GM12878 (cell line): ENCODE measurements at regions not wholly inside any gene's neighbourhood (a gene's known extent, or its start where the extent isn't known, plus 50 kb on each side); places are given as distances from the start of the nearest gene placed in this dataset.

ENCODE experiments used
- ATAC-seq: fragments of 200-7000 bp; cut with Tn5 transposase; 3 replicates; pipeline ENCODE4 v1.9.1; 2020; ENCODE audit warnings: mild to moderate bottlenecking, moderate library complexity
- BruUV-seq: library from RNA; stranded (reverse); fragments of 400-500 nt; replicated peaks from 2 replicates; lab custom pipeline; 2021; lab: Mats Ljungman, UMichigan
- CTCF ChIA-PET: fragments of 300-600 bp; sonication (Branson Sonifier 250); formaldehyde crosslinking; extraction: SDS; loops from one replicate; lab custom pipeline; 2021; ENCODE audit warnings: inconsistent platforms; lab: Yijun Ruan, JAX
- POLR2A ChIA-PET: fragments of 350-600 bp; formaldehyde crosslinking; extraction: SDS; loops from one replicate; lab custom pipeline; 2021; ENCODE audit warnings: inconsistent platforms; lab: Charles Lee
- RAD21 ChIA-PET: fragments of 300-600 bp; sonication (Branson Sonifier 250); formaldehyde crosslinking; loops from one replicate; lab custom pipeline; 2023; ENCODE audit warnings: antibody characterized with exemption; ENCODE audit not compliant: unreplicated experiment; lab: Charles Lee
- SMC1A ChIA-PET: fragments of 300-600 bp; sonication (Branson Sonifier 250); formaldehyde crosslinking; loops from one replicate; lab custom pipeline; 2023; ENCODE audit not compliant: unreplicated experiment, uncharacterized antibody; lab: Charles Lee
- DNase-seq: peaks from one replicate; pipeline ENCODE4 v3.0.0-alpha.2; 2011; ENCODE audit warnings: low read depth, low spot score
- FAIRE-seq: peaks from 3 replicates; lab custom pipeline; 2011; peaks lifted over from hg19 to GRCh38; lab: Jason Lieb, UNC
- H2AFZ ChIP-seq: 2 replicates; pipeline ENCODE4 v1.6.0; 2011; ENCODE audit warnings: low read depth, low read length, control low read depth; ENCODE audit not compliant: control insufficient read depth
- H3K27ac ChIP-seq: 2 replicates; pipeline ENCODE4 v1.5.1; 2011; ENCODE audit warnings: control low read depth; ENCODE audit not compliant: control insufficient read depth, insufficient read depth
- H3K27me3 ChIP-seq, 2 experiments: replicated peaks in 1 of 2; 2 replicates each; pipeline versions ENCODE4 v1.6.0 to v1.6.1; 2011; ENCODE audit warnings: low read length in 1 of 2; ENCODE audit not compliant: control insufficient read depth in 2 of 2, insufficient read depth in 2 of 2
- H3K36me3 ChIP-seq, 2 experiments: 2 replicates each; pipeline ENCODE4 v1.5.1; 2011; ENCODE audit warnings: low read length in 1 of 2; ENCODE audit not compliant: control insufficient read depth in 2 of 2, insufficient read depth in 2 of 2
- H3K4me1 ChIP-seq: 2 replicates; pipeline ENCODE4 v1.6.1; 2011; ENCODE audit warnings: mild to moderate bottlenecking, low read length, moderate library complexity, mixed read lengths; ENCODE audit not compliant: control insufficient read depth, insufficient read depth
- H3K4me2 ChIP-seq: 2 replicates; pipeline ENCODE4 v1.6.0; 2011; ENCODE audit warnings: control low read depth; ENCODE audit not compliant: control insufficient read depth, insufficient read depth
- H3K4me3 ChIP-seq: fragments of 200-600 bp; sonication (generic); 2 replicates; pipeline ENCODE4 v1.5.1; 2016
- H3K79me2 ChIP-seq: 2 replicates; pipeline ENCODE4 v1.6.0; 2011; ENCODE audit warnings: low read length; ENCODE audit not compliant: control insufficient read depth, insufficient read depth
- H3K9ac ChIP-seq: 2 replicates; pipeline ENCODE4 v1.8.0; 2011; ENCODE audit warnings: low read length, control low read depth, mixed read lengths; ENCODE audit not compliant: control insufficient read depth, insufficient read depth
- H3K9me3 ChIP-seq: replicated peaks from 3 replicates; pipeline ENCODE4 v1.5.1; 2011; ENCODE audit warnings: mild to moderate bottlenecking, low read length; ENCODE audit not compliant: control insufficient read depth, insufficient read depth
- H4K20me1 ChIP-seq: 2 replicates; pipeline ENCODE4 v1.6.0; 2011; ENCODE audit not compliant: control insufficient read depth, insufficient read depth
- IRF4 ChIP-seq: IDR thresholded peaks from 2 replicates; pipeline ENCODE4 v1.6.1; 2011; ENCODE audit warnings: low read depth, low read length
- NKRF ChIP-seq: fragments of 450-650 bp; conservative IDR thresholded peaks from 2 replicates; pipeline ENCODE4 v1.6.1; 2017; ENCODE audit warnings: mild to moderate bottlenecking, moderate library complexity
- SUPT20H ChIP-seq: IDR thresholded peaks from 2 replicates; pipeline ENCODE4 v1.6.1; 2011; ENCODE audit warnings: low read depth, mild to moderate bottlenecking, low read length, moderate library complexity, borderline replicate concordance; ENCODE audit not compliant: control insufficient read depth
- SUZ12 ChIP-seq: fragments of 200-600 bp; sonication (generic); IDR thresholded peaks from one replicate; pipeline ENCODE4 v1.6.1; 2018; ENCODE audit warnings: antibody characterized with exemption, mild to moderate bottlenecking; ENCODE audit not compliant: unreplicated experiment
- ZNF687 ChIP-seq: fragments of 450-650 bp; IDR thresholded peaks from 2 replicates; pipeline ENCODE4 v1.6.1; 2017; ENCODE audit warnings: mild to moderate bottlenecking, moderate library complexity
- WGBS: methylation state at CpG from one replicate; pipeline ENCODE4 v1.1.6; 2016; ENCODE audit warnings: low lambda C conversion rate; ENCODE audit not compliant: insufficient replicate concordance, insufficient coverage; ENCODE audit errors: missing lambda C conversion rate; 5-methylcytosine and 5-hydroxymethylcytosine counted together
- in situ Hi-C: fragments of 300-500 bp; cut with MboI; formaldehyde crosslinking; loops from 9 replicates; pipeline ENCODE4 v1.14.3; 2018; ENCODE audit warnings: mixed read lengths
- intact Hi-C: fragments of 100-400 bp; cut with micrococcal nuclease; formaldehyde crosslinking; loops from one replicate; pipeline ENCODE4 v1.14.2; 2022; ENCODE audit not compliant: unreplicated experiment

- TF ChIP-seq ZNF687 (no peak), NKRF (no peak)
These were observed 199.0 kb downstream of the ENGASE start (continued) for GRCh38 chr17:79273660-79274059.

- intact Hi-C loops: no loop called here
- ATAC-seq: no peak
- no peak for DNase-seq
- Histone ChIP-seq H3K9ac (no peak overlapping the region), H3K4me1 (no peaks in the 10 kb centered on the region), H3K27me3 (peaks cover 0 to 5% of the 10 kb centered on the region in 2 experiments; a peak in 3 of 4 replicates), H3K36me3 (no peaks in the 10 kb centered on the region), H3K9me3 (no peaks in the 10 kb centered on the region), H3K27ac (no peak overlapping the region), H2AFZ (no peak overlapping the region), H3K79me2 (no peaks in the 10 kb centered on the region), H3K4me3 (no peak overlapping the region), H3K4me2 (no peak overlapping the region), H4K20me1 (no peaks in the 10 kb centered on the region)
- no TSS peak for BruUV-seq
- ChIA-PET RAD21 (no interaction called here), SMC1A (no interaction called here), CTCF (no interaction called here), POLR2A (no interaction called here)
- in situ Hi-C loops: no loop called here
- no peak for TF ChIP-seq SUZ12
- TF ChIP-seq IRF4: no peak
- no peak for TF ChIP-seq SUPT20H
- WGBS: 7% methylated on average over 9 of the region's 9 CpGs
- FAIRE-seq: no peak
These were observed 198.1 kb downstream of the ENGASE start for GRCh38 chr17:79272666-79273219.
